ENCODE measurements at regions not wholly inside any gene's neighbourhood (a gene's known extent, or its start where the extent isn't known, plus 50 kb on each side); places are given as distances from the start of the nearest gene placed in this dataset.

- Histone ChIP-seq H3K9me3 (ENCODE audit: insufficient read depth, low read length) (no peaks in the 10 kb centered on the region), H3K36me3 (ENCODE audit: insufficient read depth, insufficient read length, low read length) (no peaks in the 10 kb centered on the region), H3K4me1 (ENCODE audit: insufficient read depth, insufficient read length) (no peaks in the 10 kb centered on the region), H3K27me3 (ENCODE audit: insufficient read depth, insufficient read length) (no peaks in the 10 kb centered on the region), H3K4me3 (ENCODE audit: insufficient read length, low read depth) (no peak overlapping the region), H3K9ac (ENCODE audit: insufficient read length, low read depth) (no peak overlapping the region)
- DNase-seq (ENCODE audit: low read depth, low spot score): no peak
- TF ChIP-seq YY1 (IDR thresholded peaks at IDR 0.05; ENCODE audit: insufficient read depth, insufficient read length) (no peak), ZNF274 (IDR thresholded peaks at IDR 0.05; ENCODE audit: low read depth, low read length) (no peak), SUZ12 (IDR thresholded peaks at IDR 0.05; ENCODE audit: extremely low read depth, insufficient read depth, insufficient read length) (no peak)
Observed at GRCh38 chr1:168941640-168942039, 164.8 kb upstream of the ATP1B1 start.

GRCh38 chr1:168942165-168942564, 164.3 kb upstream of the ATP1B1 start:
- Histone ChIP-seq H3K36me3 (ENCODE audit: insufficient read depth, insufficient read length, low read length) (no peaks in the 10 kb centered on the region), H3K9ac (ENCODE audit: insufficient read length, low read depth) (no peak overlapping the region), H3K4me1 (ENCODE audit: insufficient read depth, insufficient read length) (no peaks in the 10 kb centered on the region), H3K4me3 (ENCODE audit: insufficient read length, low read depth) (no peak overlapping the region), H3K27me3 (ENCODE audit: insufficient read depth, insufficient read length) (no peaks in the 10 kb centered on the region), H3K9me3 (ENCODE audit: insufficient read depth, low read length) (no peaks in the 10 kb centered on the region)
- no peak for TF ChIP-seq ZNF274 (IDR thresholded peaks at IDR 0.05; ENCODE audit: low read depth, low read length)
- no peak for TF ChIP-seq SUZ12 (IDR thresholded peaks at IDR 0.05; ENCODE audit: extremely low read depth, insufficient read depth, insufficient read length)
- TF ChIP-seq YY1 (IDR thresholded peaks at IDR 0.05; ENCODE audit: insufficient read depth, insufficient read length): no peak
- DNase-seq (ENCODE audit: low read depth, low spot score): no peak

GRCh38 chr1:168945870-168946269, 160.6 kb upstream of the ATP1B1 start:
- Histone ChIP-seq H3K4me1 (ENCODE audit: insufficient read depth, insufficient read length) (no peaks in the 10 kb centered on the region), H3K36me3 (ENCODE audit: insufficient read depth, insufficient read length, low read length) (no peaks in the 10 kb centered on the region), H3K9ac (ENCODE audit: insufficient read length, low read depth) (no peak overlapping the region), H3K9me3 (ENCODE audit: insufficient read depth, low read length) (no peaks in the 10 kb centered on the region), H3K27me3 (ENCODE audit: insufficient read depth, insufficient read length) (no peaks in the 10 kb centered on the region), H3K4me3 (ENCODE audit: insufficient read length, low read depth) (no peak overlapping the region)
- no peak for TF ChIP-seq YY1 (IDR thresholded peaks at IDR 0.05; ENCODE audit: insufficient read depth, insufficient read length)
- no peak for DNase-seq (ENCODE audit: low read depth, low spot score)

GRCh38 chr1:168947041-168947440, 159.4 kb upstream of the ATP1B1 start:
- Histone ChIP-seq H3K36me3 (ENCODE audit: insufficient read depth, insufficient read length, low read length) (no peaks in the 10 kb centered on the region), H3K4me3 (ENCODE audit: insufficient read length, low read depth) (no peak overlapping the region), H3K27me3 (ENCODE audit: insufficient read depth, insufficient read length) (no peaks in the 10 kb centered on the region), H3K9ac (ENCODE audit: insufficient read length, low read depth) (no peak overlapping the region), H3K9me3 (ENCODE audit: insufficient read depth, low read length) (no peaks in the 10 kb centered on the region), H3K4me1 (ENCODE audit: insufficient read depth, insufficient read length) (no peaks in the 10 kb centered on the region)
- no peak for DNase-seq (ENCODE audit: low read depth, low spot score)
- TF ChIP-seq YY1 (IDR thresholded peaks at IDR 0.05; ENCODE audit: insufficient read depth, insufficient read length): no peak
- TF ChIP-seq SUZ12 (IDR thresholded peaks at IDR 0.05; ENCODE audit: extremely low read depth, insufficient read depth, insufficient read length): no peak
- TF ChIP-seq ZNF274 (IDR thresholded peaks at IDR 0.05; ENCODE audit: low read depth, low read length): no peak

GRCh38 chr1:168949672-168950071, 156.8 kb upstream of the ATP1B1 start:
- no peak for TF ChIP-seq SUZ12 (IDR thresholded peaks at IDR 0.05; ENCODE audit: extremely low read depth, insufficient read depth, insufficient read length)
- TF ChIP-seq ZNF274 (IDR thresholded peaks at IDR 0.05; ENCODE audit: low read depth, low read length): no peak
- no peak for TF ChIP-seq YY1 (IDR thresholded peaks at IDR 0.05; ENCODE audit: insufficient read depth, insufficient read length)
- H3K9me3 ChIP-seq (ENCODE audit: insufficient read depth, low read length): no peaks in the 10 kb centered on the region
- no peaks in the 10 kb centered on the region for H3K36me3 ChIP-seq (ENCODE audit: insufficient read depth, insufficient read length, low read length)
- no peaks in the 10 kb centered on the region for H3K27me3 ChIP-seq (ENCODE audit: insufficient read depth, insufficient read length)
- DNase-seq (ENCODE audit: low read depth, low spot score): no peak
- no peak overlapping the region for H3K9ac ChIP-seq (ENCODE audit: insufficient read length, low read depth)
- no peak overlapping the region for H3K4me3 ChIP-seq (ENCODE audit: insufficient read length, low read depth)
- H3K4me1 ChIP-seq (ENCODE audit: insufficient read depth, insufficient read length): no peaks in the 10 kb centered on the region

GRCh38 chr1:168957818-168958217, 148.7 kb upstream of the ATP1B1 start:
- no peak overlapping the region for H3K9ac ChIP-seq (ENCODE audit: insufficient read length, low read depth)
- no peaks in the 10 kb centered on the region for H3K27me3 ChIP-seq (ENCODE audit: insufficient read depth, insufficient read length)
- H3K9me3 ChIP-seq (ENCODE audit: insufficient read depth, low read length): no peaks in the 10 kb centered on the region
- DNase-seq (ENCODE audit: low read depth, low spot score): no peak
- H3K36me3 ChIP-seq (ENCODE audit: insufficient read depth, insufficient read length, low read length): no peaks in the 10 kb centered on the region
- no peak for TF ChIP-seq ZNF274 (IDR thresholded peaks at IDR 0.05; ENCODE audit: low read depth, low read length)
- TF ChIP-seq YY1 (IDR thresholded peaks at IDR 0.05; ENCODE audit: insufficient read depth, insufficient read length): no peak
- TF ChIP-seq SUZ12 (IDR thresholded peaks at IDR 0.05; ENCODE audit: extremely low read depth, insufficient read depth, insufficient read length): no peak
- no peaks in the 10 kb centered on the region for H3K4me1 ChIP-seq (ENCODE audit: insufficient read depth, insufficient read length)
- no peak overlapping the region for H3K4me3 ChIP-seq (ENCODE audit: insufficient read length, low read depth)

- H3K4me1 ChIP-seq (ENCODE audit: insufficient read depth, insufficient read length): no peaks in the 10 kb centered on the region
- TF ChIP-seq YY1 (IDR thresholded peaks at IDR 0.05; ENCODE audit: insufficient read depth, insufficient read length) (no peak), ZNF274 (IDR thresholded peaks at IDR 0.05; ENCODE audit: low read depth, low read length) (no peak), SUZ12 (IDR thresholded peaks at IDR 0.05; ENCODE audit: extremely low read depth, insufficient read depth, insufficient read length) (no peak)
- H3K9me3 ChIP-seq (ENCODE audit: insufficient read depth, low read length): no peaks in the 10 kb centered on the region
- no peak overlapping the region for H3K9ac ChIP-seq (ENCODE audit: insufficient read length, low read depth)
- H3K36me3 ChIP-seq (ENCODE audit: insufficient read depth, insufficient read length, low read length): no peaks in the 10 kb centered on the region
- no peak overlapping the region for H3K4me3 ChIP-seq (ENCODE audit: insufficient read length, low read depth)
- DNase-seq (ENCODE audit: low read depth, low spot score): no peak
- H3K27me3 ChIP-seq (ENCODE audit: insufficient read depth, insufficient read length): no peaks in the 10 kb centered on the region
Observed at GRCh38 chr1:168958562-168959289, 147.8 kb upstream of the ATP1B1 start.
